ACHN (cell line): ENCODE measurements at regions not wholly inside any gene's neighbourhood (a gene's known extent, or its start where the extent isn't known, plus 50 kb on each side); places are given as distances from the start of the nearest gene placed in this dataset.

Experiments used
- DNase-seq: peaks from one replicate; pipeline ENCODE4 v3.0.0-alpha.2; 2015
- in situ Hi-C: cut with HindIII; loops from 2 replicates; pipeline ENCODE4 v1.10.0; 2017; ENCODE audit warnings: low sequenced_read_pairs, low pct_ligation_motif_present, low pct_unique_long_range_greater_than_20kb

DNA sequence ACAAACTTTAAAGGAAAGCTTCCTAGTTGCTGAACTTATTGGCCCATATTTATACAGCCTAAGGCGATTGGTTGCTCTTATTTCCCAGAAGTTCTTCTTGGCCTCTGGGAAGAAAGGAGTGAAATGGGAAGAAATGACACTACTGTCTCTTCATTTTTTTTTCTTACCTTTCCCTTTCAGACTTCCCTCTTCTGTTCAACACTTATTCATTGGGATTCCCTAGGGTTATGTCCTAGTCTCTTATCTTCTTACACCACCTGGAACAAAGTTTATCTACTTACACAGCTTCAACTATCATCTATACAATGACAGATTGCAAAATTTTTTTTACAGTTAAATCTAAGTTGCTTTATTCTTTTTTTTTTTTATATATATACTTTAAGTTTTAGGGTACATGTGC, 68.0 kb downstream of the SNX12 start:
- DNase-seq: no peak
- in situ Hi-C loops: no loop called here

DNA sequence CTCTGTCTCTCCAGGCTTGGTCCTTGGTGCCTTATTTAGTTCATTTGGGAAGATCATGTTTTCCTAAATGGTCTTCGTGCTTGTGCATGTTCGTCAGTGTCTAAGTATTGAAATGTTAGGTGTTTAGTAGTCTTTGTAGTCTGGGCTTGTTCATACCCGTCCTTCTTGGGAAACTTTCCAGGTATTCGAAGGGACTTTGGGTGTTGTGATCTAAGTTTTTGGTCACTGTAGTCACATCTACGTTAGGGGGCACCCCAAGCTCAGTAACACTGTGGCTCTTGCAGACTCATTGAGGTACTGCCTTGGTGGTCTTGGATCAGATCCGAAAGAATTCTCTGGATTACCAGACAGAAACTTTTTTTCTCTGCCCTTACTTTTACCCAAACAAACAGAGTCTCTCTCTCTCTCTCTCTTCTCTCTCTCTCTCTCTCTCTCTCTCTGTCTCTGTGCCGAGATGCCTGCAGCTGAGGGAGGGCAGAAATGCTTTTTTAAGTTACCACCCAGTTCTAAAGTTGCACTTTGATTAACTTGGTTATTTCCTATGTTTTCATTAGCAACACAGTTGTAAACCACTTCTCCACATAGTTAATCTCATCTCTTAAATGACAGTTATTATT, 67.6 kb upstream of the SLC7A3 start:
- in situ Hi-C loops: no loop called here
- DNase-seq: peak; percentile 27

DNA sequence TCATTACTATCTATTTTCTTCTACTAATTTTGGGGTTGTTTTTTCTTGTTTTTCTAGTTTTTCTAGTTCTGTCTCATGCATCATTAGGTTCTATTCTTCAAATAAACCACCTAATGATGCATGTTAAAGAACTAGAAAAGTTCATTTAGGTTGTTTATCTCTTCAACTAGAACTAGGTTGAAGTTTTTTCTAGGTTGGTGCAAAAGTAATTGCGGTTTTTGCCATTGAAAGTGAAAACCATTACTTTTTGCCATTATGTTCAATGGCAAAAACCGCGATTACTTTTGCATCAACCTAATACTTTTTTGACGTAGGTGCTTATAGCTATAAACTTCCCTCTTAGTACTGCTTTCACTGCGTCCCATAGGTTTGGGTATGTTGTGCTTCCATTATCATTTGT, 64.4 kb upstream of the SLC7A3 start:
- no peak for DNase-seq
- in situ Hi-C loops: no loop called here

DNA sequence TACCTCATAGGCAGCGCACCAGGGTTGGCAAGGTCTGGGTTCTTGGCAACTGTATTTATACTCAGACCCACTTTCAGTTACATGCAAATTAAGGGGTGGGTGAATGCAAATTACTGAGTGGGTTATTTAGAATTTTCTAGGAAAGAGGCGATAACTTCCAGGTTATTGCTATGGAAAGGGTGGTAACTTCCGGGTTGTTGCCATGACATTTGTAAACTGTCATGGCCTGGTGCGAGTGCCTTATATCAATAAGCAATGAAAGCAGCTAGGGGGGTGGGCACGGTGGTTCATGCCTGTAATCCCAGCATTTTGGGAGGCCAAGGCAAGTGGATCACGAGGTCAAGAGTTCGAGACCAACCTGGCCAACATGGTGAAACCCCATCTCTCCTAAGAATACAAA, 57.5 kb upstream of the SLC7A3 start:
- in situ Hi-C loops: no loop called here
- DNase-seq: no peak
